ENCODE measurements at regions not wholly inside any gene's neighbourhood (a gene's known extent, or its start where the extent isn't known, plus 50 kb on each side); places are given as distances from the start of the nearest gene placed in this dataset.

DNA sequence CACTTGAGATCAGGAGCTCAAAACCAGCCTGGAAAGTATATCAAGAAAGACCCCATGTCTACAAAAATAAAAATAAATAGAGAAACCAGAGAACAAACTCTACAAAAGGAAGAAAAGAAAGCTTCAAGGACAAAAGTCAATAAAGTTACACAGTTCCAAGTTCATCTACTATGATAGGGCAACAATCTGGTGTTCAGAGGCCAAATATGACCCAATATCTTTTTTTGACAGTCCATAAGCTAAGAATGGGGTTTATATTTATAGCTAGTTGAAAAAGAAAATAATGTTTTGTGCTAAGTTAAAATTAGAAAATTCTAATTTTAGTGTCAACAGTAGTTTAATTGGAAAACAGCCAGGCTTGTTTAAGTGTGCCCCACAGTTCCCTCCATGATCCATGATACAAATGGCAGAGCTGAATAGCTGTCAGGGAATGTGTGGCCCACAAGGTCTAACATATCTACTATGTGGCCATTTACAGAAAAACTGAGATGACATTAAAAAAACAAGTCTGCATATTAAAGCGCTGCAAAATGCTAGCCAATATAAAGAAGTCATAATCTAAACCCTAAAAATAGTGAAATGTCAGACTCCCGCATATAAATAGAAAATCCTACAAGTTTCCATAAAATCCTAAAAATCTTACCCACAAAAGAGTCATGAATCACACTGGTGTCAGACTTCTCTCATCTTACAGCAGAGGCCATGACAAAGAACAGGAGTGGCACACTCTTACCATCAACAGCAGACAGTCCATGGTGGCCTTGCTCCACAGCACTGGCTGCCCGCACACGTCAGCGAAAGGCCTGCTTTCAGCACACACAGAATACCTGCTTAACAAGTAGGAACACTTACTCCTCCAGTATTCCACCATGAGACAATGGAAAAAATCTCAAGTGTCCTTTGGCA, 281.9 kb upstream of the HSFY2 start:
- TF ChIP-seq, protein P1, sequence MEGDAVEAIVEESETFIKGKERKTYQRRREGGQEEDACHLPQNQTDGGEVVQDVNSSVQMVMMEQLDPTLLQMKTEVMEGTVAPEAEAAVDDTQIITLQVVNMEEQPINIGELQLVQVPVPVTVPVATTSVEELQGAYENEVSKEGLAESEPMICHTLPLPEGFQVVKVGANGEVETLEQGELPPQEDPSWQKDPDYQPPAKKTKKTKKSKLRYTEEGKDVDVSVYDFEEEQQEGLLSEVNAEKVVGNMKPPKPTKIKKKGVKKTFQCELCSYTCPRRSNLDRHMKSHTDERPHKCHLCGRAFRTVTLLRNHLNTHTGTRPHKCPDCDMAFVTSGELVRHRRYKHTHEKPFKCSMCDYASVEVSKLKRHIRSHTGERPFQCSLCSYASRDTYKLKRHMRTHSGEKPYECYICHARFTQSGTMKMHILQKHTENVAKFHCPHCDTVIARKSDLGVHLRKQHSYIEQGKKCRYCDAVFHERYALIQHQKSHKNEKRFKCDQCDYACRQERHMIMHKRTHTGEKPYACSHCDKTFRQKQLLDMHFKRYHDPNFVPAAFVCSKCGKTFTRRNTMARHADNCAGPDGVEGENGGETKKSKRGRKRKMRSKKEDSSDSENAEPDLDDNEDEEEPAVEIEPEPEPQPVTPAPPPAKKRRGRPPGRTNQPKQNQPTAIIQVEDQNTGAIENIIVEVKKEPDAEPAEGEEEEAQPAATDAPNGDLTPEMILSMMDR (IDR thresholded peaks at IDR 0.05 in 2 of 3, conservative IDR thresholded peaks at IDR 0.05 in 1 of 3; ENCODE audit: borderline replicate concordance in 1 of 3, insufficient read depth in 1 of 3, low read depth in 2 of 3, low read length in 2 of 3): no peak
- no peak for TF ChIP-seq SIN3A (IDR thresholded peaks at IDR 0.05; ENCODE audit: low read depth)
- no peak for TF ChIP-seq CEBPB (IDR thresholded peaks at IDR 0.05; ENCODE audit: low read depth)
- TF ChIP-seq, protein P2, sequence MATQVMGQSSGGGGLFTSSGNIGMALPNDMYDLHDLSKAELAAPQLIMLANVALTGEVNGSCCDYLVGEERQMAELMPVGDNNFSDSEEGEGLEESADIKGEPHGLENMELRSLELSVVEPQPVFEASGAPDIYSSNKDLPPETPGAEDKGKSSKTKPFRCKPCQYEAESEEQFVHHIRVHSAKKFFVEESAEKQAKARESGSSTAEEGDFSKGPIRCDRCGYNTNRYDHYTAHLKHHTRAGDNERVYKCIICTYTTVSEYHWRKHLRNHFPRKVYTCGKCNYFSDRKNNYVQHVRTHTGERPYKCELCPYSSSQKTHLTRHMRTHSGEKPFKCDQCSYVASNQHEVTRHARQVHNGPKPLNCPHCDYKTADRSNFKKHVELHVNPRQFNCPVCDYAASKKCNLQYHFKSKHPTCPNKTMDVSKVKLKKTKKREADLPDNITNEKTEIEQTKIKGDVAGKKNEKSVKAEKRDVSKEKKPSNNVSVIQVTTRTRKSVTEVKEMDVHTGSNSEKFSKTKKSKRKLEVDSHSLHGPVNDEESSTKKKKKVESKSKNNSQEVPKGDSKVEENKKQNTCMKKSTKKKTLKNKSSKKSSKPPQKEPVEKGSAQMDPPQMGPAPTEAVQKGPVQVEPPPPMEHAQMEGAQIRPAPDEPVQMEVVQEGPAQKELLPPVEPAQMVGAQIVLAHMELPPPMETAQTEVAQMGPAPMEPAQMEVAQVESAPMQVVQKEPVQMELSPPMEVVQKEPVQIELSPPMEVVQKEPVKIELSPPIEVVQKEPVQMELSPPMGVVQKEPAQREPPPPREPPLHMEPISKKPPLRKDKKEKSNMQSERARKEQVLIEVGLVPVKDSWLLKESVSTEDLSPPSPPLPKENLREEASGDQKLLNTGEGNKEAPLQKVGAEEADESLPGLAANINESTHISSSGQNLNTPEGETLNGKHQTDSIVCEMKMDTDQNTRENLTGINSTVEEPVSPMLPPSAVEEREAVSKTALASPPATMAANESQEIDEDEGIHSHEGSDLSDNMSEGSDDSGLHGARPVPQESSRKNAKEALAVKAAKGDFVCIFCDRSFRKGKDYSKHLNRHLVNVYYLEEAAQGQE (IDR thresholded peaks at IDR 0.05; ENCODE audit: low read depth): no peak
- no peak for TF ChIP-seq POLR2A (IDR thresholded peaks at IDR 0.05; ENCODE audit: borderline replicate concordance, extremely low read depth, insufficient read depth, insufficient read length)
- TF ChIP-seq, protein P3, sequence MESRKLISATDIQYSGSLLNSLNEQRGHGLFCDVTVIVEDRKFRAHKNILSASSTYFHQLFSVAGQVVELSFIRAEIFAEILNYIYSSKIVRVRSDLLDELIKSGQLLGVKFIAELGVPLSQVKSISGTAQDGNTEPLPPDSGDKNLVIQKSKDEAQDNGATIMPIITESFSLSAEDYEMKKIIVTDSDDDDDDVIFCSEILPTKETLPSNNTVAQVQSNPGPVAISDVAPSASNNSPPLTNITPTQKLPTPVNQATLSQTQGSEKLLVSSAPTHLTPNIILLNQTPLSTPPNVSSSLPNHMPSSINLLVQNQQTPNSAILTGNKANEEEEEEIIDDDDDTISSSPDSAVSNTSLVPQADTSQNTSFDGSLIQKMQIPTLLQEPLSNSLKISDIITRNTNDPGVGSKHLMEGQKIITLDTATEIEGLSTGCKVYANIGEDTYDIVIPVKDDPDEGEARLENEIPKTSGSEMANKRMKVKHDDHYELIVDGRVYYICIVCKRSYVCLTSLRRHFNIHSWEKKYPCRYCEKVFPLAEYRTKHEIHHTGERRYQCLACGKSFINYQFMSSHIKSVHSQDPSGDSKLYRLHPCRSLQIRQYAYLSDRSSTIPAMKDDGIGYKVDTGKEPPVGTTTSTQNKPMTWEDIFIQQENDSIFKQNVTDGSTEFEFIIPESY (IDR thresholded peaks at IDR 0.05; ENCODE audit: extremely low read depth, insufficient replicate concordance, low read length): no peak
- no peak for TF ChIP-seq EZH2 (IDR thresholded peaks at IDR 0.05)
- TF ChIP-seq FOSL1 (IDR thresholded peaks at IDR 0.05; ENCODE audit: low read depth): no peak
- no peak for TF ChIP-seq ZFX (IDR thresholded peaks at IDR 0.05)
